ENCODE measurements at regions not wholly inside any gene's neighbourhood (a gene's known extent, or its start where the extent isn't known, plus 50 kb on each side); places are given as distances from the start of the nearest gene placed in this dataset.

DNA sequence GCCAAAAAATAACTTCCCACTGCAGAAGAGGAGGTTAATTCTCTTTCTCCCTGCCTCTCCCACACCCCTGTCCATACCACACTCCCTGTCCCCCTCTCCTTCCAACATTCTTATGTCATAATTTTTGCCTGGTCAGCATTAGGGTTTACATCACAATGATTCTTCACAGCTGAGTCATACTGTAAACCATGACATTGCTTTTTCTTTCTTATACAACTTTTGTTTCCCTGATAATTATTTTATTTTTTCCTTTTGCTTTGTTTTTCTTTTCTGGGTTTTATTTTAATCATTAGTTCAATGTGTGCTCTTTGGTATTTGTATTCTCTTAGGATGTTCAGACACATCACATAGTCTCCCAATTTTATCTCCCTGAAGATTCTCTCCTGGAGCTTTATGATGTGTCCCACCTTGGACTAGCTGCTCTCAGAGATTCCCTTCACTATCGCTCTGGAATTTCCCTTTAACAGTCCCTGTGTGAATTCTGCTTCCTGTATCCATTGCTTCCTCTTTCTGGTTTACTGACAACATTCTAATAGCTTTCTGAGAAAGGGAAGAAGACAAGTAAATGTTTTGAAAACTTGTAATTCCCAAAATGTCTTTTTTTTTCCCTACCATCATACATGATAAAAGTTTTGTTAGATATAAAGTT is 70.7 kb downstream of the SOX2 start:
- H3K27ac ChIP-seq = no peak overlapping the region
- intact Hi-C loops (cut with DNase I) = no loop called here
- DNase-seq (no peak), ATAC-seq (no peak)
- WGBS, 2 donors = 8 to 40% methylated on average over 1 of the region's 1 CpG
- TF ChIP-seq POLR2A (IDR thresholded peaks at IDR 0.05) (no peak), CTCF (IDR thresholded peaks at IDR 0.05) (no peak)
- no peaks in the 10 kb centered on the region for H3K27me3 ChIP-seq
- H3K4me1 ChIP-seq = no peaks in the 10 kb centered on the region
- H3K9me3 ChIP-seq = no peaks in the 10 kb centered on the region
- H3K36me3 ChIP-seq (replicated peaks in 1 of 2; ENCODE audit: insufficient read depth in 1 of 2, low read depth in 2 of 2) = no peaks in the 10 kb centered on the region
- H3K4me3 ChIP-seq = no peak overlapping the region

DNA sequence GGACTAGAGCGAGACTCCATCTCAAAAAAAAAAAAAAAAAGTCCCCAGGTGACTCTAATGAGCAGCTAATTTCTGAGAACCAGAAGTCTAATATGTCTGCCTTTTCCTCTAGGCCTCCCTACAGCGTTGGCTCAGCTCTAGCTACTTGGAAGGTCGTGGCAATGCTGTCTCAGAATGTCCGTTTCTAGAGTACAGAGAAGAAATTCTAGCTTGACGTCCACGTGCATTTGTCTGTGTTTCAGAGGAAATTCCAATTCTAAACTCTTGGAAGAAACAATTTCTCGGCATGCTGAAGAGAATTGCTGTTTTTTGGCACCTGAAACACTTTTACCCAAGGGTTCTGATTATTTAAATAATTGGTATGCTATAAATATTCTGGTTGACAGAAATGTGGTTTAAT is 78.8 kb downstream of the SOX2 start:
- H3K27ac ChIP-seq = no peak overlapping the region
- no peaks in the 10 kb centered on the region for H3K4me1 ChIP-seq
- DNase-seq (no peak), ATAC-seq (no peak)
- TF ChIP-seq POLR2A (IDR thresholded peaks at IDR 0.05) (no peak), CTCF (IDR thresholded peaks at IDR 0.05) (no peak)
- 62 to 73% methylated on average over 7 of the region's 7 CpGs for WGBS, 2 donors
- no peaks in the 10 kb centered on the region for H3K27me3 ChIP-seq
- no peaks in the 10 kb centered on the region for H3K9me3 ChIP-seq
- intact Hi-C loops (cut with DNase I) = no loop called here
- no peak overlapping the region for H3K4me3 ChIP-seq
- no peaks in the 10 kb centered on the region for H3K36me3 ChIP-seq (replicated peaks in 1 of 2; ENCODE audit: insufficient read depth in 1 of 2, low read depth in 2 of 2)

DNA sequence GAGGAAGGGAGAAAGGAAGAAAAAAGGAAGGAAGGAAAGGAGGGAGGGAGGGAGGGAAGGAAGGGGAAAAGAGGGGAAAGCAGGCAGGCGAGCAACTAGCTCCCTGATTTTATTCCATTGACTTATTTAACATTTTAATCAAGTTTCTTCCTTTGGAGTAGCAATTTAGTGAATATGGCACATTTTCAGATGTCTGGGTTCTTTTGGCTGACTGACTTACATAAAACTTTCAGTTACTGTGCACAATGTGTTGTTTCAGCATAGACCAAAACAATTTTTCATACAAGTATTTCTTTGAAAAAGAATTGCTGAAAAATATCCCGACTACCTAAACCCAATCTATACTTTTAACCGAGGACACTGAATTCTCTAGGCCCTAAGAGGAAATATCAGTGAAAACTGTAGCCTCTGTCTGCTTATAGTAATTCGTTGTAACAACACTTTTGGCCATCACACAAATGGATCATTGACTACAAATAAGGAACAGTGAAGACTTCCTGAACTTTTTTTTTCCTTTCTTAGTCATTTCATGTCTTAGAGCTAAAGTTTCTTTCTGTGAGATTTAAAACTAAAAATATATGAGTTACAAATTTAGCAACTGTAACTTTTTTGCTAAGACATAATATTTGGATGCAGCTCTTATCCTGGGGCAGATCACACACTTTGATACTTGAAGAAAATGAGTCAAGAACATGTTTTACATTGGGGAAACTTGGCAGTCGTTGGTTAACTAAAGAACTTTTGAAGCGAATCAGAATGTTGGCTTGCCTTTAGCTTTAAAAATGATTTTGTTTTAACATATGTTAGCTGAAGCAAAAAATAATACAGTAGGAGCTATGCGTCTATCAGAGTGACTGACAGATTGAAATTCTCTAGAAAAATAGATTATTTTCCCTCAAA is 79.6 kb downstream of the SOX2 start:
- Histone ChIP-seq H3K9me3 (no peaks in the 10 kb centered on the region), H3K27ac (no peak overlapping the region), H3K27me3 (no peaks in the 10 kb centered on the region), H3K4me1 (no peaks in the 10 kb centered on the region), H3K4me3 (no peak overlapping the region), H3K36me3 (replicated peaks in 1 of 2; ENCODE audit: insufficient read depth in 1 of 2, low read depth in 2 of 2) (no peaks in the 10 kb centered on the region)
- DNase-seq (no peak), ATAC-seq (no peak)
- 64 to 67% methylated on average over 7 of the region's 7 CpGs for WGBS, 2 donors
- no peak for TF ChIP-seq POLR2A (IDR thresholded peaks at IDR 0.05)
- no peak for TF ChIP-seq CTCF (IDR thresholded peaks at IDR 0.05)
- intact Hi-C loops (cut with DNase I) = no loop called here

- no peaks in the 10 kb centered on the region for H3K9me3 ChIP-seq
- 72 to 77% methylated on average over 7 of the region's 7 CpGs for WGBS, 2 donors
- intact Hi-C loops (cut with DNase I) = no loop called here
- ATAC-seq (no peak), DNase-seq (no peak)
- no peak for TF ChIP-seq CTCF (IDR thresholded peaks at IDR 0.05)
- TF ChIP-seq POLR2A (IDR thresholded peaks at IDR 0.05) = no peak
- no peak overlapping the region for H3K4me3 ChIP-seq
- H3K27ac ChIP-seq = no peak overlapping the region
- H3K36me3 ChIP-seq (replicated peaks in 1 of 2; ENCODE audit: insufficient read depth in 1 of 2, low read depth in 2 of 2) = no peaks in the 10 kb centered on the region
- H3K4me1 ChIP-seq = no peaks in the 10 kb centered on the region
- no peaks in the 10 kb centered on the region for H3K27me3 ChIP-seq
These were observed 81.3 kb downstream of the SOX2 start for GRCh38 chr3:181793006-181793405.

All from body of pancreas (tissue), 4 donors.